ENCODE measurements at regions not wholly inside any gene's neighbourhood (a gene's known extent, or its start where the extent isn't known, plus 50 kb on each side); places are given as distances from the start of the nearest gene placed in this dataset.

- Histone ChIP-seq H3K4me2 (no peak overlapping the region), H2AFZ (ENCODE audit: low read depth) (no peak overlapping the region), H3K9me2 (no peaks in the 10 kb centered on the region), H3K36me3 (replicated peaks in 1 of 2; ENCODE audit: control insufficient read depth in 1 of 2, insufficient read depth in 2 of 2, low read length in 1 of 2) (no peaks in the 10 kb centered on the region), H3K4me1 (ENCODE audit: control insufficient read depth in 1 of 2, insufficient read depth in 2 of 2, low read depth in 1 of 2, low read length in 1 of 2) (no peaks in the 10 kb centered on the region), H4K20me1 (ENCODE audit: insufficient read depth) (no peaks in the 10 kb centered on the region), H3K9ac (no peak overlapping the region), H3K4me3 (ENCODE audit: low read depth in 2 of 2, low read length in 1 of 2) (no peak overlapping the region), H3K79me2 (ENCODE audit: insufficient read depth) (no peaks in the 10 kb centered on the region), H3K27me3 (ENCODE audit: insufficient read depth) (no peaks in the 10 kb centered on the region), H3K9me3 (no peaks in the 10 kb centered on the region), H3F3A (replicated peaks; ENCODE audit: insufficient read depth) (no peaks in the 10 kb centered on the region), H3K27ac (ENCODE audit: low read depth in 2 of 2, low read length in 1 of 2) (no peak overlapping the region)
- POLR2A ChIA-PET = no interaction called here
- CTCF ChIA-PET = interaction anchor here (0.9 kb wide), 1 partner anchor 23 kb away, joined by 4 read pairs; no protein-coding TSS in a partner anchor
- 40% methylated on average over 13 of the region's 13 CpGs for WGBS (ENCODE audit: low lambda C conversion rate)
- no peak for DNase-seq
- TF ChIP-seq TCF12 (IDR thresholded peaks at IDR 0.05) = no peak
- no peak for TF ChIP-seq SMC3 (IDR thresholded peaks at IDR 0.05; ENCODE audit: low read depth, low read length)
- no peak for TF ChIP-seq MAX (IDR thresholded peaks at IDR 0.05; ENCODE audit: low read depth)
- TF ChIP-seq EP300 (IDR thresholded peaks at IDR 0.05; ENCODE audit: borderline replicate concordance in 1 of 2, low read depth in 1 of 2, low read length in 1 of 2) = no peak
- TF ChIP-seq RFX5 (IDR thresholded peaks at IDR 0.05; ENCODE audit: low read length) = no peak
- TF ChIP-seq POLR2AphosphoS5 (IDR thresholded peaks at IDR 0.05; ENCODE audit: low read depth, low read length) = no peak
- TF ChIP-seq PBX3 (IDR thresholded peaks at IDR 0.05) = no peak
- TF ChIP-seq USF1 (IDR thresholded peaks at IDR 0.05; ENCODE audit: borderline replicate concordance, low read depth) = no peak
- TF ChIP-seq ELF1 (IDR thresholded peaks at IDR 0.05) = no peak
- no peak for TF ChIP-seq FOXM1 (IDR thresholded peaks at IDR 0.05; ENCODE audit: low read depth)
- TF ChIP-seq SIN3A (IDR thresholded peaks at IDR 0.05; ENCODE audit: borderline replicate concordance, low read depth, low read length) = no peak
- TF ChIP-seq GATA2 (CRISPR knock-in tag; IDR thresholded peaks at IDR 0.05) = no peak
- no peak for TF ChIP-seq RCOR1 (IDR thresholded peaks at IDR 0.05; ENCODE audit: low read length)
- no peak for TF ChIP-seq RXRA (IDR thresholded peaks at IDR 0.05; ENCODE audit: borderline replicate concordance, low read depth)
- TF ChIP-seq REST (IDR thresholded peaks at IDR 0.05; ENCODE audit: low read depth, low read length) = no peak
- no peak for TF ChIP-seq GABPA (IDR thresholded peaks at IDR 0.05; ENCODE audit: low read depth)
- no peak for TF ChIP-seq NRF1 (IDR thresholded peaks at IDR 0.05; ENCODE audit: low read depth, low read length)
- TF ChIP-seq FOXJ3 (CRISPR knock-in tag; IDR thresholded peaks at IDR 0.05) = no peak
- no peak for TF ChIP-seq TEAD4 (IDR thresholded peaks at IDR 0.05; ENCODE audit: borderline replicate concordance, insufficient read depth)
- TF ChIP-seq EZH2phosphoT487 (IDR thresholded peaks at IDR 0.05; ENCODE audit: borderline replicate concordance, low read depth) = no peak
Measured at GRCh38 chr2:16018277-16019059, 78.1 kb downstream of the MYCN start.
